ENCODE measurements at regions not wholly inside any gene's neighbourhood (a gene's known extent, or its start where the extent isn't known, plus 50 kb on each side); places are given as distances from the start of the nearest gene placed in this dataset.

GRCh38 chr14:65352964-65353530, 59.5 kb upstream of the FUT8 start:
- DNase-seq (ENCODE audit: extremely low spot score in 2 of 2): no peak
- Histone ChIP-seq H3K9me3 (no peaks in the 10 kb centered on the region), H3K4me1 (no peaks in the 10 kb centered on the region), H3K27me3 (no peaks in the 10 kb centered on the region), H3K4me3 (no peak overlapping the region), H3K27ac (no peak overlapping the region), H3K36me3 (no peaks in the 10 kb centered on the region)
- intact Hi-C loops (cut with DNase I): no loop called here
- TF ChIP-seq CTCF (IDR thresholded peaks at IDR 0.05) (no peak), POLR2AphosphoS5 (IDR thresholded peaks at IDR 0.05; ENCODE audit: insufficient read depth in 1 of 2, low read depth in 1 of 2) (peak in 1 of 2 donors; percentile 48)

GRCh38 chr14:65354131-65354530, 58.4 kb upstream of the FUT8 start:
- Histone ChIP-seq H3K4me3 (no peak overlapping the region), H3K9me3 (no peaks in the 10 kb centered on the region), H3K27me3 (no peaks in the 10 kb centered on the region), H3K27ac (no peak overlapping the region), H3K4me1 (no peaks in the 10 kb centered on the region), H3K36me3 (no peaks in the 10 kb centered on the region)
- no peak for DNase-seq (ENCODE audit: extremely low spot score in 2 of 2)
- intact Hi-C loops (cut with DNase I): no loop called here
- TF ChIP-seq POLR2A (IDR thresholded peaks at IDR 0.05) (no peak), CTCF (IDR thresholded peaks at IDR 0.05) (no peak), POLR2AphosphoS5 (IDR thresholded peaks at IDR 0.05; ENCODE audit: insufficient read depth in 1 of 2, low read depth in 1 of 2) (no peak)

GRCh38 chr14:65354715-65355114, 57.8 kb upstream of the FUT8 start:
- TF ChIP-seq CTCF (IDR thresholded peaks at IDR 0.05): no peak
- no peak for TF ChIP-seq POLR2A (IDR thresholded peaks at IDR 0.05)
- TF ChIP-seq POLR2AphosphoS5 (IDR thresholded peaks at IDR 0.05; ENCODE audit: insufficient read depth in 1 of 2, low read depth in 1 of 2): no peak
- intact Hi-C loops (cut with DNase I): no loop called here
- no peaks in the 10 kb centered on the region for H3K27me3 ChIP-seq
- H3K9me3 ChIP-seq: no peaks in the 10 kb centered on the region
- H3K36me3 ChIP-seq: no peaks in the 10 kb centered on the region
- no peaks in the 10 kb centered on the region for H3K4me1 ChIP-seq
- DNase-seq (ENCODE audit: extremely low spot score in 2 of 2): no peak
- no peak overlapping the region for H3K27ac ChIP-seq
- H3K4me3 ChIP-seq: no peak overlapping the region

GRCh38 chr14:65356327-65356836, 56.1 kb upstream of the FUT8 start:
- Histone ChIP-seq H3K4me3 (no peak overlapping the region), H3K9me3 (no peaks in the 10 kb centered on the region), H3K4me1 (peaks cover 6% of the 10 kb centered on the region), H3K36me3 (no peaks in the 10 kb centered on the region), H3K27me3 (no peaks in the 10 kb centered on the region), H3K27ac (peak overlapping the region; percentile 46)
- TF ChIP-seq CTCF (IDR thresholded peaks at IDR 0.05): no peak
- peak in 1 of 2 donors; percentile 28 for TF ChIP-seq POLR2AphosphoS5 (IDR thresholded peaks at IDR 0.05; ENCODE audit: insufficient read depth in 1 of 2, low read depth in 1 of 2)
- no peak for TF ChIP-seq POLR2A (IDR thresholded peaks at IDR 0.05)
- intact Hi-C loops (cut with DNase I): no loop called here
- DNase-seq (ENCODE audit: extremely low spot score in 2 of 2): no peak

- DNase-seq (ENCODE audit: extremely low spot score in 2 of 2): no peak
- Histone ChIP-seq H3K36me3 (no peaks in the 10 kb centered on the region), H3K4me3 (no peak overlapping the region), H3K27ac (peak overlapping the region; percentile 46), H3K4me1 (peaks cover 8% of the 10 kb centered on the region), H3K27me3 (no peaks in the 10 kb centered on the region), H3K9me3 (no peaks in the 10 kb centered on the region)
- TF ChIP-seq POLR2A (IDR thresholded peaks at IDR 0.05) (no peak), POLR2AphosphoS5 (IDR thresholded peaks at IDR 0.05; ENCODE audit: insufficient read depth in 1 of 2, low read depth in 1 of 2) (no peak), CTCF (IDR thresholded peaks at IDR 0.05) (no peak)
- intact Hi-C loops (cut with DNase I): no loop called here
These were observed 55.4 kb upstream of the FUT8 start for GRCh38 chr14:65357113-65357512.
